ENCODE measurements at regions not wholly inside any gene's neighbourhood (a gene's known extent, or its start where the extent isn't known, plus 50 kb on each side); places are given as distances from the start of the nearest gene placed in this dataset.

DNA sequence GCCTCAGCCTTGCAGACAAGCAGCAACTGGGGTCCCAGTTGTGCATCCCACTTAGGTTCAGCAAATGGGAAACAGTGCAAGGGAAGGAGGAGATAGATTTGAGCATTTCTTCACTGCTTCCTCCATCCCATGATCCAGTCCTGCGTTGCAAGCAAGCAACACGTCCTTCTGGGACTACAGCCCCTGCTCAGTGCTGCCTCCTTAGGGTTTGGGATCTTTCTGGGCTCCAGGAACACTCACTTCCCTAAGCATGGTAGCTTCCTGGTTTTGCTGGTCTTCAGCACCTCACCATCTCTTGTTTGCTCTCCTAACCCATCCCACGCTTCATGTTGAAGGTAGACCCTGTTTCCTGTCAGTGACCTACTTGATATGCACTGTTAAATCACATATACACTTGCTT, 444.7 kb downstream of the MED10 start:
- no peak overlapping the region for H3K23ac ChIP-seq (ENCODE audit: insufficient read length)
- no peak for FAIRE-seq
- DNase-seq (ENCODE audit: low read depth in 1 of 2, low spot score in 2 of 2) = no peak
- no peak overlapping the region for H2BK5ac ChIP-seq (ENCODE audit: low read depth, low read length)
- no peak overlapping the region for H3K18ac ChIP-seq (ENCODE audit: extremely low read depth, low read length)
- no peak overlapping the region for H4K5ac ChIP-seq (ENCODE audit: insufficient read length, low read depth, low read length)
- H3K56ac ChIP-seq (replicated peaks; ENCODE audit: insufficient read length, low read depth, low read length) = no peak overlapping the region
- no peaks in the 10 kb centered on the region for H3K9me3 ChIP-seq (ENCODE audit: insufficient read depth in 2 of 2, low read depth in 1 of 2, low read length in 1 of 2)
- no peak overlapping the region for H3K4me2 ChIP-seq (ENCODE audit: insufficient read depth in 1 of 2, low read depth in 2 of 2, low read length in 2 of 2)
- H3K23me2 ChIP-seq (ENCODE audit: low read depth, low read length) = no peaks in the 10 kb centered on the region
- H3K27me3 ChIP-seq (replicated peaks in 1 of 4; ENCODE audit: control insufficient read depth in 3 of 4, extremely low read depth in 1 of 4, insufficient read depth in 3 of 4, low read length in 3 of 4) = no peaks in the 10 kb centered on the region
- no peaks in the 10 kb centered on the region for H4K20me1 ChIP-seq (replicated peaks in 1 of 2; ENCODE audit: control insufficient read depth in 1 of 2, insufficient read depth in 2 of 2, low read length in 2 of 2)
- H3K4ac ChIP-seq (replicated peaks; ENCODE audit: insufficient read length, low read depth, low read length) = no peak overlapping the region
- H3K4me1 ChIP-seq (replicated peaks in 1 of 4; ENCODE audit: control insufficient read depth in 3 of 4, insufficient read depth in 4 of 4, low read length in 3 of 4) = no peaks in the 10 kb centered on the region
- H2AK5ac ChIP-seq (ENCODE audit: low read depth, low read length) = no peak overlapping the region
- no peaks in the 10 kb centered on the region for H3K79me2 ChIP-seq (ENCODE audit: control insufficient read depth in 1 of 2, insufficient read depth in 2 of 2, low read length in 2 of 2)
- no peaks in the 10 kb centered on the region for H3K36me3 ChIP-seq (ENCODE audit: control insufficient read depth in 2 of 4, insufficient read depth in 4 of 4, low read length in 3 of 4)
- H3K27ac ChIP-seq (ENCODE audit: low read depth, low read length) = no peak overlapping the region
- no peak overlapping the region for H3K9ac ChIP-seq (replicated peaks in 1 of 4; ENCODE audit: extremely low read depth in 1 of 4, low read depth in 3 of 4, low read length in 3 of 4)
- H2BK120ac ChIP-seq (replicated peaks; ENCODE audit: low read depth, low read length) = no peak overlapping the region
- H3K4me3 ChIP-seq (ENCODE audit: extremely low read depth in 1 of 4, insufficient read depth in 2 of 4, low read depth in 3 of 4, low read length in 4 of 4) = no peak overlapping the region
- peak overlapping the region; percentile 28; the same call in 1 of the 2 replicates for H2BK12ac ChIP-seq (ENCODE audit: low read depth, low read length)
- H2BK15ac ChIP-seq (ENCODE audit: low read length) = no peak overlapping the region
- H4K8ac ChIP-seq (ENCODE audit: extremely low read depth, insufficient read depth, low read length) = no peak overlapping the region
- H4K91ac ChIP-seq (replicated peaks; ENCODE audit: insufficient read length, low read length) = no peak overlapping the region
- no peak for TF ChIP-seq EZH2 (IDR thresholded peaks at IDR 0.05; ENCODE audit: low read depth, low read length, severe bottlenecking)
- TF ChIP-seq RAD21 (IDR thresholded peaks at IDR 0.05 in 1 of 2, conservative IDR thresholded peaks at IDR 0.05 in 1 of 2; ENCODE audit: low read depth in 2 of 2, low read length in 2 of 2) = peak; percentile 9 to 33; a peak in 3 of 4 replicates
- TF ChIP-seq, protein P1, sequence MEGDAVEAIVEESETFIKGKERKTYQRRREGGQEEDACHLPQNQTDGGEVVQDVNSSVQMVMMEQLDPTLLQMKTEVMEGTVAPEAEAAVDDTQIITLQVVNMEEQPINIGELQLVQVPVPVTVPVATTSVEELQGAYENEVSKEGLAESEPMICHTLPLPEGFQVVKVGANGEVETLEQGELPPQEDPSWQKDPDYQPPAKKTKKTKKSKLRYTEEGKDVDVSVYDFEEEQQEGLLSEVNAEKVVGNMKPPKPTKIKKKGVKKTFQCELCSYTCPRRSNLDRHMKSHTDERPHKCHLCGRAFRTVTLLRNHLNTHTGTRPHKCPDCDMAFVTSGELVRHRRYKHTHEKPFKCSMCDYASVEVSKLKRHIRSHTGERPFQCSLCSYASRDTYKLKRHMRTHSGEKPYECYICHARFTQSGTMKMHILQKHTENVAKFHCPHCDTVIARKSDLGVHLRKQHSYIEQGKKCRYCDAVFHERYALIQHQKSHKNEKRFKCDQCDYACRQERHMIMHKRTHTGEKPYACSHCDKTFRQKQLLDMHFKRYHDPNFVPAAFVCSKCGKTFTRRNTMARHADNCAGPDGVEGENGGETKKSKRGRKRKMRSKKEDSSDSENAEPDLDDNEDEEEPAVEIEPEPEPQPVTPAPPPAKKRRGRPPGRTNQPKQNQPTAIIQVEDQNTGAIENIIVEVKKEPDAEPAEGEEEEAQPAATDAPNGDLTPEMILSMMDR (IDR thresholded peaks at IDR 0.05; ENCODE audit: control extremely low read depth in 1 of 3, insufficient read depth in 1 of 3, low read depth in 1 of 3, low read length in 3 of 3) = peak in 2 of 3 experiments; percentile 45 to 57; a peak in 3 of 4 replicates
- H3K79me1 ChIP-seq (ENCODE audit: low read depth, low read length) = no peaks in the 10 kb centered on the region
- WGBS, 2 experiments (ENCODE audit: extremely low coverage in 1 of 2, insufficient coverage in 1 of 2, insufficient read length in 1 of 2, insufficient replicate concordance in 2 of 2, low coverage in 1 of 2, low lambda C conversion rate in 2 of 2, missing lambda C conversion rate in 1 of 2) = 81% methylated on average over 3 of the region's 3 CpGs; no CpG with 5 or more reads in 1 of the 2 experiments
- H2BK20ac ChIP-seq (ENCODE audit: low read length) = no peak overlapping the region
- H2AFZ ChIP-seq (ENCODE audit: low read length) = peak overlapping the region; percentile 93; the same call in 1 of the 2 replicates
- no peak overlapping the region for H3K14ac ChIP-seq (ENCODE audit: insufficient read length)
- CTCF ChIA-PET (ENCODE audit: partially characterized antibody) = interaction anchor here (1.4 kb wide), 1 partner anchor 13 kb away, joined by 3 read pairs; no protein-coding TSS in a partner anchor
- POLR2A ChIA-PET (ENCODE audit: partially characterized antibody) = no interaction called here

Data from H1 (cell line).